A549 (cell line): ENCODE measurements at regions not wholly inside any gene's neighbourhood (a gene's known extent, or its start where the extent isn't known, plus 50 kb on each side); places are given as distances from the start of the nearest gene placed in this dataset.

Experiments
- BHLHE40 ChIP-seq: IDR thresholded peaks from 2 replicates; pipeline ENCODE4 v1.6.1; 2012; ENCODE audit warnings: low read depth, low read length, inconsistent platforms
- CEBPB ChIP-seq, 2 experiments: fragments of >200 bp in 1 of 2; sonication (Bioruptor Twin) in 1 of 2; formaldehyde crosslinking in 1 of 2; IDR thresholded peaks; 2 replicates each; pipeline ENCODE4 v1.6.1; 2012 to 2016
- CHD2 ChIP-seq: fragments of 150-350 bp; IDR thresholded peaks from 2 replicates; pipeline ENCODE4 v1.6.1; 2014; ENCODE audit warnings: low read length; ENCODE audit not compliant: partially characterized antibody
- CTCF ChIP-seq: fragments of >200 bp; sonication (Bioruptor Twin); formaldehyde crosslinking; IDR thresholded peaks from 3 replicates; pipeline ENCODE4 v1.5.1; 2016
- EP300 ChIP-seq, 2 experiments: fragments of >200 bp; sonication (Bioruptor Twin); formaldehyde crosslinking; IDR thresholded peaks; 2 replicates in 1 of 2; 3 replicates in 1 of 2; pipeline ENCODE4 v1.6.1; 2016 to 2017
- FOSL2 ChIP-seq, 2 experiments: fragments of 450-650 bp in 1 of 2; fragments of >200 bp in 1 of 2; sonication (Bioruptor Twin) in 1 of 2; formaldehyde crosslinking; IDR thresholded peaks; 2 replicates each; pipeline versions ENCODE4 v1.5.0 to v1.6.1; 2016 to 2020; ENCODE audit warnings: mild to moderate bottlenecking in 1 of 2, moderate library complexity in 1 of 2
- JUN ChIP-seq, 2 experiments: fragments of >200 bp; sonication (Bioruptor Twin); formaldehyde crosslinking; IDR thresholded peaks; 2 replicates in 1 of 2; 3 replicates in 1 of 2; pipeline ENCODE4 v1.6.1; 2016 to 2017
- MYC ChIP-seq: IDR thresholded peaks from 2 replicates; pipeline ENCODE4 v1.6.1; 2012; ENCODE audit warnings: mild to moderate bottlenecking, inconsistent platforms, low read length, improper control_type of control experiment, borderline replicate concordance
- POLR2A ChIP-seq: IDR thresholded peaks from 2 replicates; pipeline ENCODE4 v1.6.1; 2012; ENCODE audit warnings: mild to moderate bottlenecking, low read length
- POLR2AphosphoS2 ChIP-seq: conservative IDR thresholded peaks from 2 replicates; pipeline ENCODE4 v1.6.1; 2012; ENCODE audit warnings: low read length, improper control_type of control experiment, inconsistent platforms
- RCOR1 ChIP-seq: fragments of 150-350 bp; IDR thresholded peaks from 2 replicates; pipeline ENCODE4 v1.6.1; 2014; ENCODE audit warnings: antibody characterized with exemption, low read length, low read depth

DNA sequence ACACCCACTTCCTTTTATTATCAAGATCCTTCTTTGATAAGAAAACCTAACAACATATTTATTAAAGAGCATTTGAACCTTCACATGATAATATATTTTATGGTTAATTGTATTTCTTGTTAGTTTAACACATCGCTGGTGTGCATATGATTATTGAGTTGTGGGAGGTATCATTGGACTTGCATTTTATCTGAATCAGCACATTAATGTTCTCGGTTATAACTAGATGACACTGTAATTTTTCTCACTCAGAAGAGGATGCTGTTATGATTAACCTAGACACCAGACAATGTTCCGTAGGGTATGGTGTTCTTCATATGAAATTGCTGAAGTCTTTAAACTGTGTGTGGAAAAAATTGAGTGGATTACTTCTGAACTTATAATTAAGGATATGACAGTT lies 1188.3 kb upstream of the EPHA6 start:
- TF ChIP-seq POLR2A (no peak), POLR2AphosphoS2 (no peak), CTCF (no peak), MYC (no peak), CEBPB (IDR thresholded peaks at IDR 0.05) (no peak), RCOR1 (no peak), CHD2 (no peak), EP300 (IDR thresholded peaks at IDR 0.05) (no peak), BHLHE40 (no peak), JUN (IDR thresholded peaks at IDR 0.05) (no peak), FOSL2 (IDR thresholded peaks at IDR 0.05) (no peak), FOSL2 (CRISPR knock-in tag; IDR thresholded peaks at IDR 0.05) (no peak)
